Body of pancreas (tissue), 4 donors: ENCODE measurements at regions not wholly inside any gene's neighbourhood (a gene's known extent, or its start where the extent isn't known, plus 50 kb on each side); places are given as distances from the start of the nearest gene placed in this dataset.

Experiments
- POLR2A ChIP-seq, 3 donors: fragments of 450-650 bp; IDR thresholded peaks; one replicate each; pipeline ENCODE4 v1.6.1; 2016; ENCODE audit warnings: antibody characterized with exemption in 3 of 3, mild to moderate bottlenecking in 2 of 3
- TF ChIP-seq, protein P1 (sequence below), 7 experiments: fragments of 450-650 bp in 4 of 7; fragments of 200-600 bp in 3 of 7; sonication (generic) in 3 of 7; IDR thresholded peaks; one replicate each; pipeline ENCODE4 v1.5.1; 2016 to 2019; ENCODE audit warnings: antibody characterized with exemption in 7 of 7

DNA sequence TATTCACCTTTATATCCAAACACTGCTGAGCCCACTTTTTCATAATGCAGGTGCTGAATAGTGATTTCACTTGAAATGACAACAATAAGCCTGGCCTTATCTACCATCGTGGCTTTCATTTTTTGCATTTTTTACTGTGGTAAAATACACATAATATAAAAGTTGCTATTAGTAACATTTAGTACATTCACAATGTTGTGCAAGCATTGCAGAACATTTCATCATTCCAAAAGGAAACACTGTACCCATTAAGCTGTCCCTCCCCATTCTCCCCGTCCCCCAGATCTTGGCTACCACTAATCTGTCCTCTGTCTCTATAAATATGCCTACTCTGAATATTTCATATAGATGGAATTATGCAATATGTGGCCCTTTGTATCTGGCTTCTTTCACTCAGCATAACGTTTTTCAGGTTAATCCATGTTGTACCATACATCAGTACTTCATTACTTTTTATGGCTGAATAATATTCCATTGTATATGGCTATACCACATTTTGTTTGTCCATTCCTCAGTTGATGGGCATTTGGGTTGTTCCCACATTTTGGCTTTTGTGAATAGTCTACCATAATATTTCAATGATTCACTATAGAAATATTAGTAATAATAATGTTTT lies 68.5 kb upstream of the ARID5B start:
- TF ChIP-seq, protein P1, sequence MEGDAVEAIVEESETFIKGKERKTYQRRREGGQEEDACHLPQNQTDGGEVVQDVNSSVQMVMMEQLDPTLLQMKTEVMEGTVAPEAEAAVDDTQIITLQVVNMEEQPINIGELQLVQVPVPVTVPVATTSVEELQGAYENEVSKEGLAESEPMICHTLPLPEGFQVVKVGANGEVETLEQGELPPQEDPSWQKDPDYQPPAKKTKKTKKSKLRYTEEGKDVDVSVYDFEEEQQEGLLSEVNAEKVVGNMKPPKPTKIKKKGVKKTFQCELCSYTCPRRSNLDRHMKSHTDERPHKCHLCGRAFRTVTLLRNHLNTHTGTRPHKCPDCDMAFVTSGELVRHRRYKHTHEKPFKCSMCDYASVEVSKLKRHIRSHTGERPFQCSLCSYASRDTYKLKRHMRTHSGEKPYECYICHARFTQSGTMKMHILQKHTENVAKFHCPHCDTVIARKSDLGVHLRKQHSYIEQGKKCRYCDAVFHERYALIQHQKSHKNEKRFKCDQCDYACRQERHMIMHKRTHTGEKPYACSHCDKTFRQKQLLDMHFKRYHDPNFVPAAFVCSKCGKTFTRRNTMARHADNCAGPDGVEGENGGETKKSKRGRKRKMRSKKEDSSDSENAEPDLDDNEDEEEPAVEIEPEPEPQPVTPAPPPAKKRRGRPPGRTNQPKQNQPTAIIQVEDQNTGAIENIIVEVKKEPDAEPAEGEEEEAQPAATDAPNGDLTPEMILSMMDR (IDR thresholded peaks at IDR 0.05) = no peak
- no peak for TF ChIP-seq POLR2A (IDR thresholded peaks at IDR 0.05)
